ENCODE measurements at regions not wholly inside any gene's neighbourhood (a gene's known extent, or its start where the extent isn't known, plus 50 kb on each side); places are given as distances from the start of the nearest gene placed in this dataset.
"Not testable (repeated sequence)": the region's sequence is repeated elsewhere in the genome, so short reads cannot be mapped to it uniquely, and the experiment has no call there.

GRCh38 chr6:48550603-48551002 lies 439.6 kb upstream of the PTCHD4 start:
- TF ChIP-seq ZFP3 (CRISPR knock-in tag; IDR thresholded peaks at IDR 0.05) (no peak), TSHZ2 (CRISPR knock-in tag; IDR thresholded peaks at IDR 0.05) (no peak), RARB (CRISPR knock-in tag; IDR thresholded peaks at IDR 0.05) (no peak)
- ATAC-seq, result no peak

GRCh38 chr6:48542191-48542590 lies 431.2 kb upstream of the PTCHD4 start:
- TF ChIP-seq ARNTL (CRISPR knock-in tag; IDR thresholded peaks at IDR 0.05; ENCODE audit: borderline replicate concordance, low read depth) (no peak), OSR1 (CRISPR knock-in tag; IDR thresholded peaks at IDR 0.05) (no peak), TOX (CRISPR knock-in tag; IDR thresholded peaks at IDR 0.05; ENCODE audit: borderline replicate concordance) (no peak), ZFP30 (CRISPR knock-in tag; IDR thresholded peaks at IDR 0.05) (no peak), ESRRG (CRISPR knock-in tag; IDR thresholded peaks at IDR 0.05) (no peak), ZNF565 (CRISPR knock-in tag; conservative IDR thresholded peaks at IDR 0.05; ENCODE audit: low read depth) (no peak), ZC3H10 (CRISPR knock-in tag; IDR thresholded peaks at IDR 0.05) (no peak), TSHZ2 (CRISPR knock-in tag; IDR thresholded peaks at IDR 0.05) (no peak), ZNF8 (CRISPR knock-in tag; IDR thresholded peaks at IDR 0.05) (no peak), ISL1 (CRISPR knock-in tag; IDR thresholded peaks at IDR 0.05) (no peak), POU6F1 (CRISPR knock-in tag; IDR thresholded peaks at IDR 0.05; ENCODE audit: borderline replicate concordance, low read depth) (no peak), CSRNP3 (CRISPR knock-in tag; IDR thresholded peaks at IDR 0.05) (no peak), RARB (CRISPR knock-in tag; IDR thresholded peaks at IDR 0.05) (no peak), ZNF70 (CRISPR knock-in tag; IDR thresholded peaks at IDR 0.05) (no peak), GLIS3 (CRISPR knock-in tag; IDR thresholded peaks at IDR 0.05) (no peak), CREB5 (CRISPR knock-in tag; IDR thresholded peaks at IDR 0.05; ENCODE audit: low read depth) (no peak)
- no peak for ATAC-seq

- TF ChIP-seq ZC3H10 (CRISPR knock-in tag; IDR thresholded peaks at IDR 0.05), result no peak
- no peak for ATAC-seq
These were observed 430.7 kb upstream of the PTCHD4 start for GRCh38 chr6:48541649-48542048.

GRCh38 chr6:48535582-48536009 lies 424.6 kb upstream of the PTCHD4 start:
- no peak for ATAC-seq
- no peak for TF ChIP-seq SNAI2 (CRISPR knock-in tag; IDR thresholded peaks at IDR 0.05)
- TF ChIP-seq POU6F1 (CRISPR knock-in tag; IDR thresholded peaks at IDR 0.05; ENCODE audit: borderline replicate concordance, low read depth), result no peak
- TF ChIP-seq PPARA (CRISPR knock-in tag; IDR thresholded peaks at IDR 0.05; ENCODE audit: borderline replicate concordance), result no peak

GRCh38 chr6:48530978-48531377 lies 420.0 kb upstream of the PTCHD4 start:
- not testable (repeated sequence) for ATAC-seq

Data from SK-N-SH treated with all-trans-retinoic acid at 6 μM for 48 hours (cell line).